ENCODE measurements at regions not wholly inside any gene's neighbourhood (a gene's known extent, or its start where the extent isn't known, plus 50 kb on each side); places are given as distances from the start of the nearest gene placed in this dataset.
"Not testable (repeated sequence)": the region's sequence is repeated elsewhere in the genome, so short reads cannot be mapped to it uniquely, and the experiment has no call there.

DNA sequence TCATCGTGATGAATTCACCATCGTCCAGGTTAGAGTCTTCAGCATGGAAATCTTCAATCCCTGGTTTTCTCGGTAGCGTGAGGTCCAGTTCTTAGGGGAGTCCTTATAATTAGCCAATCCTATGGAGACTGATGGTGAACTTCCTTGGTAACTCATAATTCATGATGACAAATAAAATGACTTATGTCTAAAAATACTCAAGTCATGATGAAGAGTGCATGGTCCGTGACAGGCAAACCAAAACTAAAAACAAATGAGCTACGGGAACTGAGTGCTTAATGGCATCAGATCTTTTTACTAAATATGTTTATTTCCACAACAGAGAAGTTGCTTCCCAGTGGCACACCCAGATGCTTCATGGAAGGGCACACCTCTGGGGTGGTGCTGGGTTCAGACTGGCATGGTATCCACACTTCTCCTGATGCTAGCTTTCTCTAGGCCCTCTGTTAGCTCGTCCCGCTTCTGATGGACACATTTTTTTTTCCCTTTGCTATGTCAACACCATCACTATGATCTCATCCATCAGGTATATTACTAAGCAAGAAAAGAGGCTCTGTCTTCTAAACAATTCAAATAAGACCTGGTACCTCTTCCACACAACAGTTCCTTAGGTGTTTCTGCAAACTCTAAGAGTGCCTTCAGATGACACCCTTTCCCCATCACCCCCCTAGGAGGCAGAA is 92.8 kb upstream of the NEDD4L start:
- DNase-seq (ENCODE audit: low read depth, low spot score): no peak

DNA sequence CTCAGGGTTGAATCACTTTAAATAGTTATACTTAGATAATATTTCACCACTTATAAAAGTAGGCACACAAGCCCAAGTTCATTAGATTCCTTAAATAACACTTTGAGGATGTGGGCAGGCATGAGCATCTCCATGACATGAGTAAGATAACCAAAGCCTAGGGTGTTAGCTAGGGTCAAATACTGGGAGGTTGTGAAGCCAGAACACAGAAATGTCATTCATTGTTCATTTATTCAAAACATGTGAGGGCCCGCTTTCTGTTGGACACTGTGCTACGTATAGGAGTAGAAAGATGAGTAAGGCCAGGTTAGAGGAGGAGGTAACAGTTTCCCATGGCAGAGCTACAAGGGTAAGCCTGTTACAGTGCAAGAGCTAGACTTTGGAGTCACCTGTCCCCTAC is 93.5 kb upstream of the NEDD4L start:
- H3K27me3 ChIP-seq (ENCODE audit: control insufficient read depth, insufficient read depth, low read length): no peaks in the 10 kb centered on the region
- ChIA-PET CTCF (no interaction called here), POLR2A (no interaction called here)
- DNase-seq (ENCODE audit: low read depth, low spot score): no peak
- no TSS peak for BruUV-seq (replicated peaks)
- no peak overlapping the region for H3K4me3 ChIP-seq (ENCODE audit: low read depth in 2 of 2, low read length in 2 of 2)
- intact Hi-C loops (cut with micrococcal nuclease; ENCODE audit: unreplicated experiment): no loop called here
- H3K36me3 ChIP-seq (ENCODE audit: control insufficient read depth, insufficient read depth, low read length): no peaks in the 10 kb centered on the region; the same call in 1 of the 2 replicates
- no peaks in the 10 kb centered on the region for H3K4me1 ChIP-seq (ENCODE audit: control insufficient read depth, insufficient read depth, low read length)
- in situ Hi-C loops (cut with HindIII; ENCODE audit: low pct_unique_long_range_greater_than_20kb, low sequenced_read_pairs): no loop called here
- no peak for ATAC-seq
- TF ChIP-seq SIN3A (IDR thresholded peaks at IDR 0.05; ENCODE audit: borderline replicate concordance, insufficient read depth, low read depth, low read length) (no peak), TCF7L2 (IDR thresholded peaks at IDR 0.05; ENCODE audit: low read depth, low read length) (no peak), POLR2AphosphoS5 (IDR thresholded peaks at IDR 0.05; ENCODE audit: low read depth, low read length) (no peak)
- TF ChIP-seq, protein P1, sequence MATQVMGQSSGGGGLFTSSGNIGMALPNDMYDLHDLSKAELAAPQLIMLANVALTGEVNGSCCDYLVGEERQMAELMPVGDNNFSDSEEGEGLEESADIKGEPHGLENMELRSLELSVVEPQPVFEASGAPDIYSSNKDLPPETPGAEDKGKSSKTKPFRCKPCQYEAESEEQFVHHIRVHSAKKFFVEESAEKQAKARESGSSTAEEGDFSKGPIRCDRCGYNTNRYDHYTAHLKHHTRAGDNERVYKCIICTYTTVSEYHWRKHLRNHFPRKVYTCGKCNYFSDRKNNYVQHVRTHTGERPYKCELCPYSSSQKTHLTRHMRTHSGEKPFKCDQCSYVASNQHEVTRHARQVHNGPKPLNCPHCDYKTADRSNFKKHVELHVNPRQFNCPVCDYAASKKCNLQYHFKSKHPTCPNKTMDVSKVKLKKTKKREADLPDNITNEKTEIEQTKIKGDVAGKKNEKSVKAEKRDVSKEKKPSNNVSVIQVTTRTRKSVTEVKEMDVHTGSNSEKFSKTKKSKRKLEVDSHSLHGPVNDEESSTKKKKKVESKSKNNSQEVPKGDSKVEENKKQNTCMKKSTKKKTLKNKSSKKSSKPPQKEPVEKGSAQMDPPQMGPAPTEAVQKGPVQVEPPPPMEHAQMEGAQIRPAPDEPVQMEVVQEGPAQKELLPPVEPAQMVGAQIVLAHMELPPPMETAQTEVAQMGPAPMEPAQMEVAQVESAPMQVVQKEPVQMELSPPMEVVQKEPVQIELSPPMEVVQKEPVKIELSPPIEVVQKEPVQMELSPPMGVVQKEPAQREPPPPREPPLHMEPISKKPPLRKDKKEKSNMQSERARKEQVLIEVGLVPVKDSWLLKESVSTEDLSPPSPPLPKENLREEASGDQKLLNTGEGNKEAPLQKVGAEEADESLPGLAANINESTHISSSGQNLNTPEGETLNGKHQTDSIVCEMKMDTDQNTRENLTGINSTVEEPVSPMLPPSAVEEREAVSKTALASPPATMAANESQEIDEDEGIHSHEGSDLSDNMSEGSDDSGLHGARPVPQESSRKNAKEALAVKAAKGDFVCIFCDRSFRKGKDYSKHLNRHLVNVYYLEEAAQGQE (IDR thresholded peaks at IDR 0.05; ENCODE audit: insufficient read depth in 1 of 2, low read depth in 2 of 2, low read length in 1 of 2): no peak
- TF ChIP-seq, protein P2, sequence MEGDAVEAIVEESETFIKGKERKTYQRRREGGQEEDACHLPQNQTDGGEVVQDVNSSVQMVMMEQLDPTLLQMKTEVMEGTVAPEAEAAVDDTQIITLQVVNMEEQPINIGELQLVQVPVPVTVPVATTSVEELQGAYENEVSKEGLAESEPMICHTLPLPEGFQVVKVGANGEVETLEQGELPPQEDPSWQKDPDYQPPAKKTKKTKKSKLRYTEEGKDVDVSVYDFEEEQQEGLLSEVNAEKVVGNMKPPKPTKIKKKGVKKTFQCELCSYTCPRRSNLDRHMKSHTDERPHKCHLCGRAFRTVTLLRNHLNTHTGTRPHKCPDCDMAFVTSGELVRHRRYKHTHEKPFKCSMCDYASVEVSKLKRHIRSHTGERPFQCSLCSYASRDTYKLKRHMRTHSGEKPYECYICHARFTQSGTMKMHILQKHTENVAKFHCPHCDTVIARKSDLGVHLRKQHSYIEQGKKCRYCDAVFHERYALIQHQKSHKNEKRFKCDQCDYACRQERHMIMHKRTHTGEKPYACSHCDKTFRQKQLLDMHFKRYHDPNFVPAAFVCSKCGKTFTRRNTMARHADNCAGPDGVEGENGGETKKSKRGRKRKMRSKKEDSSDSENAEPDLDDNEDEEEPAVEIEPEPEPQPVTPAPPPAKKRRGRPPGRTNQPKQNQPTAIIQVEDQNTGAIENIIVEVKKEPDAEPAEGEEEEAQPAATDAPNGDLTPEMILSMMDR (IDR thresholded peaks at IDR 0.05): no peak
- no peaks in the 10 kb centered on the region for H3K9me3 ChIP-seq (ENCODE audit: control insufficient read depth, insufficient read depth, low read depth, low read length)
- no peak overlapping the region for H3K27ac ChIP-seq (ENCODE audit: low read length)

More for the DNA sequence above, 92.8 kb upstream of the NEDD4L start:
- in situ Hi-C loops (cut with HindIII; ENCODE audit: low pct_unique_long_range_greater_than_20kb, low sequenced_read_pairs): no loop called here
- Histone ChIP-seq H3K9me3 (ENCODE audit: control insufficient read depth, insufficient read depth, low read depth, low read length) (no peaks in the 10 kb centered on the region), H3K4me1 (ENCODE audit: control insufficient read depth, insufficient read depth, low read length) (no peaks in the 10 kb centered on the region), H3K4me3 (ENCODE audit: low read depth in 2 of 2, low read length in 2 of 2) (no peak overlapping the region), H3K36me3 (ENCODE audit: control insufficient read depth, insufficient read depth, low read length) (no peaks in the 10 kb centered on the region; the same call in 1 of the 2 replicates), H3K27me3 (ENCODE audit: control insufficient read depth, insufficient read depth, low read length) (no peaks in the 10 kb centered on the region), H3K27ac (ENCODE audit: low read length) (no peak overlapping the region)
- ATAC-seq: no peak
- intact Hi-C loops (cut with micrococcal nuclease; ENCODE audit: unreplicated experiment): no loop called here
- ChIA-PET CTCF (no interaction called here), POLR2A (no interaction called here)
- no TSS peak for BruUV-seq (replicated peaks)
- TF ChIP-seq, protein P1 (IDR thresholded peaks at IDR 0.05; ENCODE audit: insufficient read depth in 1 of 2, low read depth in 2 of 2, low read length in 1 of 2): no peak

GRCh38 chr18:57949335-57949734 is 94.7 kb upstream of the NEDD4L start:
- H3K4me1 ChIP-seq (ENCODE audit: control insufficient read depth, insufficient read depth, low read length); BruUV-seq (replicated peaks); CTCF ChIA-PET; DNase-seq (ENCODE audit: low read depth, low spot score); POLR2A ChIA-PET; H3K9me3 ChIP-seq (ENCODE audit: control insufficient read depth, insufficient read depth, low read depth, low read length); H3K27me3 ChIP-seq (ENCODE audit: control insufficient read depth, insufficient read depth, low read length); in situ Hi-C loops (cut with HindIII; ENCODE audit: low pct_unique_long_range_greater_than_20kb, low sequenced_read_pairs); H3K4me3 ChIP-seq (ENCODE audit: low read depth in 2 of 2, low read length in 2 of 2); H3K36me3 ChIP-seq (ENCODE audit: control insufficient read depth, insufficient read depth, low read length); H3K27ac ChIP-seq (ENCODE audit: low read length); ATAC-seq; intact Hi-C loops (cut with micrococcal nuclease; ENCODE audit: unreplicated experiment): not testable (repeated sequence)

All from Panc1 (cell line).